Adipocyte (in vitro differentiated cells): ENCODE measurements at regions not wholly inside any gene's neighbourhood (a gene's known extent, or its start where the extent isn't known, plus 50 kb on each side); places are given as distances from the start of the nearest gene placed in this dataset.

Source experiments
- DNase-seq: peaks from one replicate; pipeline ENCODE4 v3.0.0-alpha.2; 2015; ENCODE audit warnings: low read depth
- H3K27me3 ChIP-seq: replicated peaks from 2 replicates; pipeline ENCODE4 v1.7.0; 2013; ENCODE audit warnings: mild to moderate bottlenecking, low read length, moderate library complexity; ENCODE audit not compliant: control insufficient read depth, insufficient read depth
- H3K36me3 ChIP-seq: 2 replicates; pipeline ENCODE4 v1.7.0; 2013; ENCODE audit warnings: low read length, mild to moderate bottlenecking, moderate library complexity; ENCODE audit not compliant: control insufficient read depth, insufficient read depth, severe bottlenecking
- H3K4me1 ChIP-seq: 2 replicates; pipeline ENCODE4 v1.7.0; 2013; ENCODE audit warnings: mild to moderate bottlenecking, low read length, moderate library complexity; ENCODE audit not compliant: control insufficient read depth, insufficient read depth
- H3K4me3 ChIP-seq: 2 replicates; pipeline ENCODE4 v1.7.0; 2013; ENCODE audit warnings: mild to moderate bottlenecking, low read length, moderate library complexity
- H3K9ac ChIP-seq: 2 replicates; pipeline ENCODE4 v1.7.0; 2013; ENCODE audit warnings: mild to moderate bottlenecking, low read length, moderate library complexity
- H3K9me3 ChIP-seq: 2 replicates; pipeline ENCODE4 v1.7.0; 2013; ENCODE audit warnings: mild to moderate bottlenecking, low read length, moderate library complexity; ENCODE audit not compliant: control insufficient read depth

DNA sequence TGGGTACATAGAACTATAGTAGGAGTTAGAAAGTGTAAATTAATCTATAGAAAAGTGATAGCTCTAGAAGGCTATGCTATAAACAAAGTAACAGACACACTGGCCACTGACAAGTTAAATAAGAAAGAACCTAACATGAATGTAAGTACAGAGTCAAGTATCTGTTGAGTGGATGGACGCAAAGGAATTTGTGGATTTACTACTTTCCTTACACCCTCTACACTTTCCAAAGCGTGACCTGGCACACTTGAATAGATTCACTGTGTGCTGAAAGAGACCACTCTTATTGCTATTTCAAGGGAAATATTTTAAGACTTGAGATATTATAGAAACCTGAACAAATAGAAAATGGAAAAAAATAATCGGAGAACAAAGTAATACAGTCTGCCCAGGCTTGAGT is 142.8 kb upstream of the SAMSN1 start:
- no peaks in the 10 kb centered on the region for H3K4me1 ChIP-seq
- no peaks in the 10 kb centered on the region for H3K9me3 ChIP-seq
- H3K36me3 ChIP-seq: no peaks in the 10 kb centered on the region
- no peak overlapping the region for H3K9ac ChIP-seq
- no peak for DNase-seq
- H3K4me3 ChIP-seq: no peak overlapping the region
- no peaks in the 10 kb centered on the region for H3K27me3 ChIP-seq

DNA sequence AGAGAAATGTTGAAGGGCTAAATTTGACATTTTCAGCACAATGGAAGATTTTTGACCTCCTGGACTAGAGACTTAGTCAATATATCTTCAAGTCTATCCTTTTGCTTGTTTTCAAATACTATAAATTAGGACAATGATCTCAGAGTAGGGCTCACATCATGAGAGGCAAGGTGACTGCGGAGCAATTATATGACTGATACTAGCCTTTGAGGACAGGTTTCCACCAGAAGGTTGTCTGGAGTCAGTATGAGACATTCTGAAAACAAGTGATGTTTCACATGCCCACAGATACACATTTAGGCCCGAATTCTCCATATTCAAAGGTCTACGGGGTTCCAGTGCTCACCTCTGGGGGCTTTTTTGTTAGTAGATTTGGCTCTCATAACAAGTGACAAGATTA is 142.3 kb upstream of the SAMSN1 start:
- H3K9ac ChIP-seq: no peak overlapping the region
- H3K4me1 ChIP-seq: no peaks in the 10 kb centered on the region
- no peaks in the 10 kb centered on the region for H3K9me3 ChIP-seq
- H3K4me3 ChIP-seq: no peak overlapping the region
- no peaks in the 10 kb centered on the region for H3K27me3 ChIP-seq
- H3K36me3 ChIP-seq: no peaks in the 10 kb centered on the region
- DNase-seq: no peak

GRCh38 chr21:14687268-14687625 is 141.1 kb upstream of the SAMSN1 start:
- Histone ChIP-seq H3K9me3 (no peaks in the 10 kb centered on the region), H3K36me3 (no peaks in the 10 kb centered on the region), H3K4me1 (no peaks in the 10 kb centered on the region), H3K9ac (no peak overlapping the region), H3K4me3 (no peak overlapping the region), H3K27me3 (no peaks in the 10 kb centered on the region)
- peak; percentile 2 for DNase-seq

DNA sequence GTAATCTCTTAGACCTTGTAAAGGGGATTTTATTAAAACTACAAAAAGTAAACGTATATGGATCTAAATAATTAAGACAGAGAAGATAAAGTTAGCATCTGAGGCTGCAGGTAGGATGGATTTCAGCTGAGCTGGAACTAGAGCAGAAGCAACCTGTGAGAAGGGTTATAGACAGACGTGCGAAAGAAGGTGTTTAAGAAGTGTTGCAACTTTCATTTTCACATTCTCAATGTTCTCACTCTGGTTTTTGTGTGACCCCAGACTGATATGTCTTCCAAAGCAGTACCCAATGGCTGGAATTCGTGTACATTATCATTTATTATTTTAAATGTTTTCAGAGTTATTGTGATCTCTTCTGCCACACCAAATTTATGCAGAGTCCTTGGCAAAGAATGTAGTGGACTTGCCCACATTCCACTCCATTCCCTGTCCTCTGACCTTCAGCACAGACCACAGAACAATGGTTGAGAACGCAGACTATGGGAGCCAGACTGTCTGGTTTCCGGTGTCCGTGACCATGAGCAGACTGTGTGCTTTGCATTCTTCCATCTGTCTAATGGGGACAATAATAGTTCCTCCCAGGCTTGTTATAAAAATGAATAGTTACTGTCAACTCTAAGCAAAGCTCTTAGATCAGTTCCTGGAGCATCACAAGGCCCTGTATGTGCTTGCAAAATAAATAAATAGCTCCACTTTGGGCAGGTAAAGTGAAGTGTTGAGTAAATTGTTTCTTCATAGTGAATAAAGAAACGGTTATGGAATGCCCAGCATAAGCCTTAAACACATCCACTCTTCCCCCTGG is 140.6 kb upstream of the SAMSN1 start:
- Histone ChIP-seq H3K4me1 (no peaks in the 10 kb centered on the region), H3K27me3 (no peaks in the 10 kb centered on the region), H3K36me3 (no peaks in the 10 kb centered on the region), H3K9ac (no peak overlapping the region), H3K9me3 (no peaks in the 10 kb centered on the region), H3K4me3 (no peak overlapping the region)
- DNase-seq: no peak

DNA sequence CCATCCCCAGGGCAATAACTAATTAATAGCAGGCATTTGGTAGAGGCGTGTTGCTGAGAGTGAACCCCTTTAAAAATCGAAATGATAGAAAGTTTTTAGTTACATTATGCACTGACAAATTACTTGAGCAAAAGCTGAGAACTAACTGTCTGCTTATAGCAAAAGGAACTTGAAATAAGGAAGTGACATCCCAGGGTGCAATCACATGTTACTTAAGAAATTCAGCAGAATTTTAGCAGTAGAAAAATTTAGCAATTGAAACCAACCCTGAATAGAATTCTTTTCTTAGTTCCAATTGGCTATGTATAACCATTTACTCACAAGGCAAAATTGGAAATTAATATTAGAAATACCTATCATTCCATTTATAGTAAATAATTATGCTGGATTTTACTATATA is 139.5 kb upstream of the SAMSN1 start:
- H3K27me3 ChIP-seq: no peaks in the 10 kb centered on the region
- DNase-seq: no peak
- no peaks in the 10 kb centered on the region for H3K36me3 ChIP-seq
- H3K9ac ChIP-seq: no peak overlapping the region
- H3K4me1 ChIP-seq: no peaks in the 10 kb centered on the region
- no peaks in the 10 kb centered on the region for H3K9me3 ChIP-seq
- no peak overlapping the region for H3K4me3 ChIP-seq

DNA sequence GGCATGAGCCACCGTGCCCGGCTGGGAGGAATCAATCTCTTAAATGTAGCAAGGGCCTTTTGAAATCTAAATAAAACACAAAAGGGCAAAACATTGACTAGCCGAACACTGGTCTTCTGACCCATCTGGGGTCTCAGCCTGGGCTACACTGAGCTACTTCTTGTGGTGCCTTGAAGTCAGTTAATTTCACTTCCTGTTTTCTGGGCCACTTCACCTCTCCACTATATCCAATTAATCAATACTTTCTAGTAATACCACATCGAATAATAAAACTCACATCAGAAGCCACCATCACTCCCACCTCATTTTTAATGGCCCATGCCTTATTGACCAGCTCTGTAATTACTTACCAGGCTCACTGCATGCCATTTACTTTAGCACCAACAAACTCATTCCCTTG is 138.0 kb upstream of the SAMSN1 start:
- no peak overlapping the region for H3K4me3 ChIP-seq
- no peak overlapping the region for H3K9ac ChIP-seq
- no peaks in the 10 kb centered on the region for H3K9me3 ChIP-seq
- no peaks in the 10 kb centered on the region for H3K4me1 ChIP-seq
- DNase-seq: no peak
- no peaks in the 10 kb centered on the region for H3K27me3 ChIP-seq
- H3K36me3 ChIP-seq: no peaks in the 10 kb centered on the region

GRCh38 chr21:14683063-14683462 is 136.9 kb upstream of the SAMSN1 start:
- H3K4me1 ChIP-seq: no peaks in the 10 kb centered on the region
- no peaks in the 10 kb centered on the region for H3K36me3 ChIP-seq
- DNase-seq: no peak
- H3K27me3 ChIP-seq: no peaks in the 10 kb centered on the region
- H3K9me3 ChIP-seq: no peaks in the 10 kb centered on the region
- H3K4me3 ChIP-seq: no peak overlapping the region
- no peak overlapping the region for H3K9ac ChIP-seq

- Histone ChIP-seq H3K9me3 (no peaks in the 10 kb centered on the region), H3K36me3 (no peaks in the 10 kb centered on the region), H3K9ac (no peak overlapping the region), H3K27me3 (no peaks in the 10 kb centered on the region), H3K4me3 (no peak overlapping the region), H3K4me1 (no peaks in the 10 kb centered on the region)
- DNase-seq: no peak
These were observed 133.0 kb upstream of the SAMSN1 start for GRCh38 chr21:14678973-14679574.

- H3K9me3 ChIP-seq: no peaks in the 10 kb centered on the region
- no peaks in the 10 kb centered on the region for H3K27me3 ChIP-seq
- H3K36me3 ChIP-seq: no peaks in the 10 kb centered on the region
- no peaks in the 10 kb centered on the region for H3K4me1 ChIP-seq
- no peak overlapping the region for H3K4me3 ChIP-seq
- no peak overlapping the region for H3K9ac ChIP-seq
- DNase-seq: no peak
These were observed 131.6 kb upstream of the SAMSN1 start for GRCh38 chr21:14677639-14678179.

GRCh38 chr21:14677013-14677412 is 130.9 kb upstream of the SAMSN1 start:
- no peaks in the 10 kb centered on the region for H3K36me3 ChIP-seq
- no peaks in the 10 kb centered on the region for H3K27me3 ChIP-seq
- no peaks in the 10 kb centered on the region for H3K9me3 ChIP-seq
- no peak overlapping the region for H3K9ac ChIP-seq
- DNase-seq: no peak
- H3K4me1 ChIP-seq: no peaks in the 10 kb centered on the region
- no peak overlapping the region for H3K4me3 ChIP-seq

- Histone ChIP-seq H3K9ac (no peak overlapping the region), H3K27me3 (no peaks in the 10 kb centered on the region), H3K36me3 (no peaks in the 10 kb centered on the region), H3K4me1 (no peaks in the 10 kb centered on the region), H3K9me3 (no peaks in the 10 kb centered on the region), H3K4me3 (no peak overlapping the region)
- DNase-seq: no peak
These were observed 129.8 kb upstream of the SAMSN1 start for GRCh38 chr21:14675774-14676530.
